Hippocampal formation (tissue), 2 donors: ENCODE measurements at regions not wholly inside any gene's neighbourhood (a gene's known extent, or its start where the extent isn't known, plus 50 kb on each side); places are given as distances from the start of the nearest gene placed in this dataset.
A peak's percentile ranks its signal among the peaks of the same experiment; 100 is the strongest.
"Not testable (repeated sequence)": the region's sequence is repeated elsewhere in the genome, so short reads cannot be mapped to it uniquely, and the experiment has no call there.

Source experiments
- DNase-seq, 2 donors: peaks; one replicate each; lab custom pipeline; 2025; lab: John Stamatoyannopoulos, UW

- DNase-seq: no peak
These were observed 61.7 kb downstream of the KPNA2 start for GRCh38 chr17:68097161-68097805.

GRCh38 chr17:68099341-68099753 lies 63.8 kb downstream of the KPNA2 start:
- not testable (repeated sequence) for DNase-seq

- DNase-seq: no peak
These were observed 64.6 kb downstream of the KPNA2 start for GRCh38 chr17:68100000-68100641.

- DNase-seq: peak; percentile 79 to 93
These were observed 65.8 kb downstream of the KPNA2 start for GRCh38 chr17:68101075-68101986.

GRCh38 chr17:68101987-68102314 lies 66.4 kb downstream of the KPNA2 start:
- no peak for DNase-seq

- no peak for DNase-seq
These were observed 66.8 kb downstream of the KPNA2 start for GRCh38 chr17:68102318-68102758.

- no peak for DNase-seq
These were observed 67.6 kb downstream of the KPNA2 start for GRCh38 chr17:68103148-68103547.

GRCh38 chr17:68106085-68106484 lies 70.5 kb downstream of the KPNA2 start:
- no peak for DNase-seq

GRCh38 chr17:68107373-68107772 lies 71.8 kb downstream of the KPNA2 start:
- DNase-seq: no peak

- no peak for DNase-seq
These were observed 72.9 kb downstream of the KPNA2 start for GRCh38 chr17:68108313-68109000.

- not testable (repeated sequence) for DNase-seq
These were observed 73.9 kb downstream of the KPNA2 start for GRCh38 chr17:68109404-68109803.

- not testable (repeated sequence) for DNase-seq
These were observed 80.7 kb downstream of the KPNA2 start for GRCh38 chr17:68116211-68116610.

GRCh38 chr17:68122587-68122986 lies 87.1 kb downstream of the KPNA2 start:
- DNase-seq: no peak

- no peak for DNase-seq
These were observed 89.8 kb downstream of the KPNA2 start for GRCh38 chr17:68125111-68125870.

GRCh38 chr17:68127914-68128313 lies 92.4 kb downstream of the KPNA2 start:
- no peak for DNase-seq

- DNase-seq: no peak
These were observed 95.9 kb downstream of the KPNA2 start for GRCh38 chr17:68131456-68131855.

- no peak for DNase-seq
These were observed 98.0 kb downstream of the KPNA2 start for GRCh38 chr17:68133346-68134045.

- DNase-seq: no peak
These were observed 98.6 kb downstream of the KPNA2 start for GRCh38 chr17:68134046-68134637.

- no peak for DNase-seq
These were observed 99.2 kb downstream of the KPNA2 start for GRCh38 chr17:68134731-68135130.

- DNase-seq: no peak
These were observed 99.8 kb downstream of the KPNA2 start for GRCh38 chr17:68135141-68135887.
